Caco-2 (cell line): ENCODE measurements at regions not wholly inside any gene's neighbourhood (a gene's known extent, or its start where the extent isn't known, plus 50 kb on each side); places are given as distances from the start of the nearest gene placed in this dataset.

Experiments
- BruUV-seq: library from RNA; stranded (reverse); fragments of 400-500 nt; replicated peaks from 2 replicates; lab custom pipeline; 2021; lab: Mats Ljungman, UMichigan
- CTCF ChIA-PET: fragments of 300-600 bp; sonication (Branson Sonifier 250); formaldehyde crosslinking; loops from one replicate; lab custom pipeline; 2022; ENCODE audit warnings: antibody characterized with exemption; lab: Charles Lee
- POLR2A ChIA-PET: fragments of 300-600 bp; sonication (Branson Sonifier 250); formaldehyde crosslinking; loops from one replicate; lab custom pipeline; 2022; ENCODE audit warnings: antibody characterized with exemption; lab: Charles Lee
- DNase-seq, 2 experiments: peaks; one replicate each; pipeline versions ENCODE4 v3.0.0 to v3.0.0-alpha.2; 2020 to 2022
- H3K27me3 ChIP-seq: replicated peaks from 2 replicates; pipeline ENCODE4 v1.6.0; 2011; ENCODE audit warnings: low read length; ENCODE audit not compliant: control insufficient read depth, insufficient read depth
- H3K36me3 ChIP-seq: 2 replicates; pipeline ENCODE4 v1.5.1; 2011; ENCODE audit warnings: low read length; ENCODE audit not compliant: control insufficient read depth, insufficient read depth
- H3K4me1 ChIP-seq: fragments of 250-450 bp; sonication (Bioruptor Pico); 2 replicates; pipeline ENCODE4 v1.5.1; 2020; ENCODE audit warnings: mild to moderate bottlenecking
- H3K4me3 ChIP-seq: 2 replicates; pipeline ENCODE4 v1.5.1; 2011; ENCODE audit warnings: low read depth, mild to moderate bottlenecking, control low read depth, low read length
- H3K9me3 ChIP-seq: fragments of 250-450 bp; sonication (Bioruptor Pico); 2 replicates; pipeline ENCODE4 v1.5.1; 2020; ENCODE audit warnings: mild to moderate bottlenecking, moderate library complexity
- H3K27ac Mint-ChIP-seq: one replicate; pipeline ENCODE4 v1.8.0; 2022; ENCODE audit warnings: mixed read lengths; ENCODE audit not compliant: unreplicated experiment
- H3K27me3 Mint-ChIP-seq: one replicate; pipeline ENCODE4 v1.8.0; 2022; ENCODE audit warnings: mixed read lengths; ENCODE audit not compliant: insufficient read depth, unreplicated experiment
- H3K36me3 Mint-ChIP-seq: one replicate; pipeline ENCODE4 v1.8.0; 2022; ENCODE audit warnings: mild to moderate bottlenecking, mixed read lengths; ENCODE audit not compliant: insufficient read depth, unreplicated experiment
- H3K4me1 Mint-ChIP-seq: one replicate; pipeline ENCODE4 v1.8.0; 2022; ENCODE audit warnings: low read depth, mixed read lengths; ENCODE audit not compliant: unreplicated experiment
- H3K4me3 Mint-ChIP-seq: one replicate; pipeline ENCODE4 v1.8.0; 2022; ENCODE audit warnings: mild to moderate bottlenecking, moderate library complexity, mixed read lengths; ENCODE audit not compliant: unreplicated experiment
- H3K9me3 Mint-ChIP-seq: one replicate; pipeline ENCODE4 v1.8.0; 2022; ENCODE audit warnings: mixed read lengths; ENCODE audit not compliant: unreplicated experiment
- intact Hi-C: fragments of 100-400 bp; cut with micrococcal nuclease; formaldehyde crosslinking; loops from one replicate; pipeline ENCODE4 v1.10.0; 2022; ENCODE audit not compliant: unreplicated experiment
- TF ChIP-seq, protein P1 (sequence below), 2 experiments: fragments of 200-600 bp in 1 of 2; IDR thresholded peaks; 1 replicate in 1 of 2; 2 replicates in 1 of 2; pipeline versions ENCODE4 v1.5.1 to v1.8.0; 2011 to 2022; ENCODE audit warnings: antibody characterized with exemption in 1 of 2, control low read depth in 1 of 2, inconsistent platforms in 1 of 2, low read depth in 1 of 2, low read length in 1 of 2, mild to moderate bottlenecking in 1 of 2, moderate library complexity in 1 of 2; ENCODE audit not compliant: insufficient read depth in 1 of 2, severe bottlenecking in 1 of 2, unreplicated experiment in 1 of 2

DNA sequence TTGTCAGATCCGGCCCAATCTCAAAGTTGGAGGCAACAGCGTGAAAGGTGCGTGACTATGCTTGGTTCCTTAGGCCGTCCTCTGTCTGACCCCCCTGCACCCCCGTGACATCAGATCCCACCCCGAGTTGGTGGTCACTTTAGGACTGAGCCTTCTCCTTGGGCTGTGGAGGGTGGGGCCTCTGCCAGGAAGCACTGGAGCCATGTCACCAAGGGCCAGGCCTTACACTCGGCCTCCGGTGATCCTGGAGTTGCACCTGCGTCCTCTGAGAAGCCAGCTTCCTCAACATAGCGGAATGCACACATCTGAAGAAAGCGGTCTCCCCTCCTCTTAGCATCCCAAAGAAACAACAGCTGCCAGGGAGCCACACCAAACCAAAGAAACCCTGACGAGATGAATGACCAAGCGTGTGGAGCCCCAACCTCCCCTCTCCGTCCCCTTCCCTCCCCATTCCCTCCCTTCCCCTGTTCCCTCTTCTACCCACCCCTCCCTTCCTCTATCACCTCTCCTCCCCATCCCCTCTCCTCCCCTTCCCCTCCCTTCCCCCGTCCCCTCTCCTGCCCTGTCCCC, 182.6 kb downstream of the TTLL2 start:
- TF ChIP-seq, protein P1, sequence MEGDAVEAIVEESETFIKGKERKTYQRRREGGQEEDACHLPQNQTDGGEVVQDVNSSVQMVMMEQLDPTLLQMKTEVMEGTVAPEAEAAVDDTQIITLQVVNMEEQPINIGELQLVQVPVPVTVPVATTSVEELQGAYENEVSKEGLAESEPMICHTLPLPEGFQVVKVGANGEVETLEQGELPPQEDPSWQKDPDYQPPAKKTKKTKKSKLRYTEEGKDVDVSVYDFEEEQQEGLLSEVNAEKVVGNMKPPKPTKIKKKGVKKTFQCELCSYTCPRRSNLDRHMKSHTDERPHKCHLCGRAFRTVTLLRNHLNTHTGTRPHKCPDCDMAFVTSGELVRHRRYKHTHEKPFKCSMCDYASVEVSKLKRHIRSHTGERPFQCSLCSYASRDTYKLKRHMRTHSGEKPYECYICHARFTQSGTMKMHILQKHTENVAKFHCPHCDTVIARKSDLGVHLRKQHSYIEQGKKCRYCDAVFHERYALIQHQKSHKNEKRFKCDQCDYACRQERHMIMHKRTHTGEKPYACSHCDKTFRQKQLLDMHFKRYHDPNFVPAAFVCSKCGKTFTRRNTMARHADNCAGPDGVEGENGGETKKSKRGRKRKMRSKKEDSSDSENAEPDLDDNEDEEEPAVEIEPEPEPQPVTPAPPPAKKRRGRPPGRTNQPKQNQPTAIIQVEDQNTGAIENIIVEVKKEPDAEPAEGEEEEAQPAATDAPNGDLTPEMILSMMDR (IDR thresholded peaks at IDR 0.05; ENCODE audit: insufficient read depth in 1 of 2, low read depth in 1 of 2, low read length in 1 of 2, severe bottlenecking in 1 of 2, unreplicated experiment in 1 of 2): no peak
- Histone ChIP-seq H3K9me3 (no peaks in the 10 kb centered on the region), H3K4me3 (no peak overlapping the region), H3K36me3 (no peaks in the 10 kb centered on the region), H3K4me1 (peaks cover 12% of the 10 kb centered on the region), H3K27me3 (no peaks in the 10 kb centered on the region)
- intact Hi-C loops: loop anchor here (10.0 kb wide), 1 partner anchor 317 kb away; the partner anchor contains the start of gene AFDN
- DNase-seq: no peak
- Mint-ChIP-seq H3K36me3 (no peaks in the 10 kb centered on the region), H3K27me3 (no peaks in the 10 kb centered on the region), H3K27ac (no peak overlapping the region), H3K4me3 (no peak overlapping the region), H3K9me3 (no peaks in the 10 kb centered on the region), H3K4me1 (no peaks in the 10 kb centered on the region)
- CTCF ChIA-PET: no interaction called here
- BruUV-seq: no TSS peak
- POLR2A ChIA-PET: no interaction called here

DNA sequence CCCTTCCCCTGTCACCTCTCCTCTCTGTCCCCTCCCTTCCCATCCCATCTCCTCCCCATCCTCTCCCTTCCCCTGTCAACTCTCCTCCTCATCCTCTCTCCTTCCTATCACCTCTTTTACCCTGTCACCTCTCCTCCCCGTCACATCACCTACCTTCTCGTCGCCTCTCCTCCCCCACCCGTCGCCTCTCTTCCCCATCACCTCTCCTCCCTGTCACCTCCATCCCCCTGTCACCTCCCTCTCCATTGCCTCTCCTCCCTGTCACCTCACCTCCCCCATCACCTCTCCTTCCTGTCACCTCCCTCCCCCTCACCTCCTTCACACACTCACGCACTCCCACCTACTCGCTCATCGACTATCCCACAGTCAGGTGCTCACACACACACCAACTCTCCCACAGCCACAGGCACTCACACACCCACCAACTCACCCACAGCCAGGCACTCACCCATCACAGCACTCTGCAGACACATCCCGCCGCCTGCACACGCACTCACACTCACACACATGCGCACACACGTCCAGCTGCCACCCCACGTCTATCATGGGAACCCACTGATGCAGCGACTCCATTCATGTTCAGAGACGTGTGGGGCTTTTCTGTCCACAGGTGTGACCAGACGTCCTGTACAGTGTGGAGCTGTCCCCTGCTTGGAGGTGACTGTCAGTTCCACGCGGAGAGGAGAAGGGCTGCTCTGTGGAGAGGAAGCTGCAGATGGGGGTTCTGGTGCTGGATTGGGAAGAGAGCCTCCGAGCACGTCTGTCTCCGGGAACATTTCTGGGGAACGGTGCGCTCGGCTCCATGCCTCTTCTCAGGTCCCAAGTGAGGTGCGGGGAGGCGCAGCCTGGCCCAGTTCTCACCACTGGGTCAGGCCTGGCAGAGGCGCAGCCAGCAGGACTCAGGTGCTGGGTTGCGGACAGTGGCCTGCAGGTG, 184.3 kb downstream of the TTLL2 start:
- no peak for DNase-seq
- Mint-ChIP-seq H3K36me3 (no peaks in the 10 kb centered on the region), H3K4me3 (no peak overlapping the region), H3K27ac (no peak overlapping the region), H3K27me3 (no peaks in the 10 kb centered on the region), H3K9me3 (no peaks in the 10 kb centered on the region), H3K4me1 (no peaks in the 10 kb centered on the region)
- H3K36me3 ChIP-seq: no peaks in the 10 kb centered on the region
- no TSS peak for BruUV-seq
- H3K27me3 ChIP-seq: no peaks in the 10 kb centered on the region
- ChIA-PET CTCF (no interaction called here), POLR2A (no interaction called here)
- TF ChIP-seq, protein P1 (IDR thresholded peaks at IDR 0.05; ENCODE audit: insufficient read depth in 1 of 2, low read depth in 1 of 2, low read length in 1 of 2, severe bottlenecking in 1 of 2, unreplicated experiment in 1 of 2): no peak
- intact Hi-C loops: loop anchor here (10.0 kb wide), 1 partner anchor 316 kb away; the partner anchor contains the start of gene AFDN
- no peak overlapping the region for H3K4me3 ChIP-seq
- H3K9me3 ChIP-seq: no peaks in the 10 kb centered on the region
- peaks cover 12% of the 10 kb centered on the region for H3K4me1 ChIP-seq

GRCh38 chr6:167509853-167510220, 185.0 kb downstream of the TTLL2 start:
- ChIA-PET POLR2A (no interaction called here), CTCF (no interaction called here)
- Histone ChIP-seq H3K27me3 (no peaks in the 10 kb centered on the region), H3K9me3 (no peaks in the 10 kb centered on the region), H3K4me3 (no peak overlapping the region), H3K36me3 (no peaks in the 10 kb centered on the region), H3K4me1 (peaks cover 12% of the 10 kb centered on the region)
- BruUV-seq: no TSS peak
- H3K36me3 Mint-ChIP-seq: no peaks in the 10 kb centered on the region
- no peak overlapping the region for H3K27ac Mint-ChIP-seq
- DNase-seq: no peak
- H3K9me3 Mint-ChIP-seq: no peaks in the 10 kb centered on the region
- TF ChIP-seq, protein P1 (IDR thresholded peaks at IDR 0.05; ENCODE audit: insufficient read depth in 1 of 2, low read depth in 1 of 2, low read length in 1 of 2, severe bottlenecking in 1 of 2, unreplicated experiment in 1 of 2): no peak
- no peaks in the 10 kb centered on the region for H3K4me1 Mint-ChIP-seq
- intact Hi-C loops: loop anchor here (10.0 kb wide), 1 partner anchor 315 kb away; the partner anchor contains the start of gene AFDN
- no peaks in the 10 kb centered on the region for H3K27me3 Mint-ChIP-seq
- no peak overlapping the region for H3K4me3 Mint-ChIP-seq
